ENCODE measurements at regions not wholly inside any gene's neighbourhood (a gene's known extent, or its start where the extent isn't known, plus 50 kb on each side); places are given as distances from the start of the nearest gene placed in this dataset.

DNA sequence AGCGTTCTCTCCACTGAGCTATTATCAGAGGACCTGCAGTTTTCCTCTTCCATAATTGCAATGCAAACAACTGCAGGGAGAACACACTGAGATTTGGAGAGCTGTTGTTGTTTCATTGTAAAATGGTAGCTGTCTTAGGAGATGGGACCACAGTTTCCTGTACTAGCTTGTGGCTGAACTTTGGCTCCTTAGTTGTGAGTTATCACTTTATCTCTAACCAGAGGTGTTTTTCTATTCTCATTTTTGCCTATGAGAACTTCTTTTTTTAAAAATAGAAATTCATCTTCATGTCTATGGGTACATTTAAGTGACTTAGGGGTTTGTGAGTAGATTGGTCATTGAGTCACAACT, 216.5 kb downstream of the SLC38A4 start:
- no peak for DNase-seq (ENCODE audit: low read depth)
- H3K4me3 ChIP-seq (ENCODE audit: low read length) = no peak overlapping the region
- TF ChIP-seq, protein P1, sequence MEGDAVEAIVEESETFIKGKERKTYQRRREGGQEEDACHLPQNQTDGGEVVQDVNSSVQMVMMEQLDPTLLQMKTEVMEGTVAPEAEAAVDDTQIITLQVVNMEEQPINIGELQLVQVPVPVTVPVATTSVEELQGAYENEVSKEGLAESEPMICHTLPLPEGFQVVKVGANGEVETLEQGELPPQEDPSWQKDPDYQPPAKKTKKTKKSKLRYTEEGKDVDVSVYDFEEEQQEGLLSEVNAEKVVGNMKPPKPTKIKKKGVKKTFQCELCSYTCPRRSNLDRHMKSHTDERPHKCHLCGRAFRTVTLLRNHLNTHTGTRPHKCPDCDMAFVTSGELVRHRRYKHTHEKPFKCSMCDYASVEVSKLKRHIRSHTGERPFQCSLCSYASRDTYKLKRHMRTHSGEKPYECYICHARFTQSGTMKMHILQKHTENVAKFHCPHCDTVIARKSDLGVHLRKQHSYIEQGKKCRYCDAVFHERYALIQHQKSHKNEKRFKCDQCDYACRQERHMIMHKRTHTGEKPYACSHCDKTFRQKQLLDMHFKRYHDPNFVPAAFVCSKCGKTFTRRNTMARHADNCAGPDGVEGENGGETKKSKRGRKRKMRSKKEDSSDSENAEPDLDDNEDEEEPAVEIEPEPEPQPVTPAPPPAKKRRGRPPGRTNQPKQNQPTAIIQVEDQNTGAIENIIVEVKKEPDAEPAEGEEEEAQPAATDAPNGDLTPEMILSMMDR (IDR thresholded peaks at IDR 0.05; ENCODE audit: insufficient read depth, low read depth, low read length, missing control alignments) = no peak

DNA sequence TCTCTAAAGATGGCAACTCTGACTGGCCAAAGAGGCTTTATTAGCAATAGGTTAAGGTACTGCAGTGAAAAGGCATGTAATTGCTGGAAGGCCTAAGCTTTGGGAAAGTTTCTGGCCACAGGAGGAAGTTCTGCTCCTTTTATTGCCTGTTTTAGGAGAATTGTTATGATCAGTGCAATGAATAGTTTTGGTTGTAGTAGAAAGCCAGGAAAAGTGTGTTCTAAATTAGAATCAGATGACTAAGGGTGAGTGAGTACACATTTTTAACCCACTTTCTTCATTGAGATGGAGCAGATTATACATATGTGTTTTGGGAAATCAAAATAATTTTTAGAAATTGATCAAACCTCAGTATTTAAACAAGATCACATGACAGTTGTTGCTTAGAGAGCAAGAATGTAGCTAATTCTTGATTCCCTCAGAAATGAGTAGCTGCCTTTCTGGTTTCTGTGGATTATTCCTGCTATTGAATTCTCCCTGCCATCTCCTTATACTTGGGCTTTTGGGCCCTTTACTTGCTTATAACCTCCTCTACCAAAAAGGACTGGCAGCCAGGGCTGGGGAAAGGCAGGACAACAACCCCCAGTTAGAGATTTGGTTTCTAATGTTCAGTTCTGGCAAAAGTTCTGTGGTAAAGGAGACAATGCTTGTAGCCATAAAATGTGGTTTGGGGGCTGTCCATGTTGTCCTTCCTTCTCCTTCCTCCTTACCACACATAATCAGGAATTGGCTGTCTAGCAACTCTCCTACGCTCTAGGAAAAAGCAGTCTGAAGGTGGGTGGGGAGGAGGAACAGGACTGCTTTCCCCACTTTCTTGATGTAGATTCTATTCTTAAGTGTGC, 217.1 kb downstream of the SLC38A4 start:
- H3K4me3 ChIP-seq (ENCODE audit: low read length) = no peak overlapping the region
- TF ChIP-seq, protein P1 (IDR thresholded peaks at IDR 0.05; ENCODE audit: insufficient read depth, low read depth, low read length, missing control alignments) = no peak
- no peak for DNase-seq (ENCODE audit: low read depth)

DNA sequence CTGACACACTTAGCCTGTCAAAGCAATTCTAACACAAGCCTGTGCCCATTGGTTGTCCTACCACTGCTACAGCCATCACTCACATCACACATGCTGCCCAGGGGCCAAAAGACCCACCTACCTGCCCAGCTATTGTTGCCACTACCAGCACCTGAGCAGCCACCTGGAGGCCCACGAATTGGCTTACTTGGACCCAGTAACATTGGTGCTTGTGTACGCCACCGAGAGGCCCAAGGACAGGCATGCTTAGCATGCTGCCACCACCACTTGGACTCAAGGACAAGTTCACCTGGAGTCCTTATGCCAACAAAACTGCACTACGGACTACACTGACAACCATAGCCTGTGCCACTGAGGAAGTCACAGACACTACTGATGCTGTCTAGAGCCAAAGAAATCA, 221.1 kb downstream of the SLC38A4 start:
- no peak overlapping the region for H3K4me3 ChIP-seq (ENCODE audit: low read length)
- TF ChIP-seq, protein P1 (IDR thresholded peaks at IDR 0.05; ENCODE audit: insufficient read depth, low read depth, low read length, missing control alignments) = no peak
- DNase-seq (ENCODE audit: low read depth) = no peak

DNA sequence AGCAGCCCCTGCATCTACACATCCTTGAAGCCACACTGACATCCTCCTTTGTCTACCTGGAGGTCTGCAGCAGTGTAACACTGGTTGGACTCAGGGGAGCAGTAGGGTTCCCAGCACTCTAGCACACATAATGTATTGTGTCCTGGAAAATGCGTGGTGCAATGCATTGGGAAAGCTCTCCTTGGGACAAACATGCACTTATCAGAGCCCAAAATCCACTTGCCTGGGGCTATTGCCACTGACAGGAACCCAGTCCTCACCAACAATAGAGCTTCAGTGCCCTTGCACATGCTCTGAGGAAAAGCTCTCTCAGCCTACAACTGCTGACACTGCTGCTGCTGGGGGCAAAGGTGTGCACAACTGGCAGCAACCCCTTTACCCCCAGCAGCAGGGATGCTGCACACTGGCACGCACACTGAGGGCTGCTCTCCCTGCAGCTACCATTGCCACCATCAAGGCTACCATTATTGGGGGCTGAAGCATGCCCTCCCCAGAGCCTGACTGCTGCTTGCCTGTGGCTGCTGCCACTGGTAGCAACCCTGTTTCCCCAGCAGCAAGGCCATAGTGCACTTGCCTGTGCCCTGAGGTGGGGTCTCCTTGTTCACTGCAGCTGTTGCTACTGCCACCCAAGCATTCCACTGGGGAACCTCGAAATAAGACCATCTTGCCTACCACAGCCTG, 221.9 kb downstream of the SLC38A4 start:
- H3K4me3 ChIP-seq (ENCODE audit: low read length) = no peak overlapping the region
- no peak for DNase-seq (ENCODE audit: low read depth)
- TF ChIP-seq, protein P1 (IDR thresholded peaks at IDR 0.05; ENCODE audit: insufficient read depth, low read depth, low read length, missing control alignments) = no peak

DNA sequence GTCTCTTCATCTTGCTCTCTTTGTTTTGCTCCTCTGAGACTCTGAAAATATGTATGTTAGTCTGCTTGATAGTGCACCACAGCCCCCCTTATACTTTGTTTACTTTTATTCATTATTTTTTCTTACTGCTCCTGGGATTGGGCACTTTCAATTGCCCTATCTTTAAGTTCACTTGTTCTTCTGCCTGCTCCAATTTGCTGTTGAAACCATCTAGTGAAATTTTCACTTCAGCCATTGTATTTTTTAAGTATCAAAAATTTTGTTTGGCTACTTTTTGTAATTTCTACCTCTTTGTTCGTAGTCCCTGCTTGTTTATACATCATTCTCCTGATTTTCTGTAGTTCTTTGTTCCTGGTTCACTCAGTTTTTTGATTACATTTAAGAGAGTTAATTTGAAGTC, 223.3 kb downstream of the SLC38A4 start:
- no peak overlapping the region for H3K4me3 ChIP-seq (ENCODE audit: low read length)
- DNase-seq (ENCODE audit: low read depth) = no peak
- TF ChIP-seq, protein P1 (IDR thresholded peaks at IDR 0.05; ENCODE audit: insufficient read depth, low read depth, low read length, missing control alignments) = no peak

DNA sequence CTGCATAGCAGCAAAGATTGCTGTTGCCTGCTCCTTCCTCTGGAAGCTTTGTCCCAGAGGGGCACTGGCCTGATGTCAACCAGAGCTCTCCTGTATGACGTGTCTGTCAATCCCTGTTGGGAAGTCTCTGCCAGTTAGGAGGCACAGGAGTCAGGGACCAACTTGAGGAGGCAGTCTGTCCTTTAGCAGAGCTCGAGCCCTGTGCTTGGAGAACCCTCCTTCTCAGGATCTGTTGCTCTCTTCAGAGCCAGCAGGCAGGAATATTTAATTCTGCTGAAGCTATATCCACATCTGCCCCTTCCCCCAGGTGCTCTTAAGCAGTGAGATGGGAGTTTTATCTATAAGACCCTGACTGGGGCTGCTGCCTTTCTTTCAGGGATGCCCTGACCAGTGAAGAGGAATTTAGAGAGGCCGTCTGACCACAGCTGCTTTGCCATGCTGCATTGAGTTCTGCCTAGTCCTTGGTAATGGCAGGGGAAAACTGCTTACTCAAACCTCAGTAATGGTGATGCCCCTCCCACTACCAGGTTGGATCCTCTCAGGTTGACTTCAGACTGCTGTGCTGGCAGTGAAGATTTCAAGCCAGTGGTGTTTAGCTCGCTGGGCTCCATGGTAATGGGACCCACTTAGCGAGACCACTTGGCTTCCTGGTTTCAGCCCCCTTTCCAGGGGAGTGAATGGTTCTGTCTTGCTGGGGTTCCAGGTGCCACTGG, 218.6 kb upstream of the SLC38A2 start:
- no peak for DNase-seq (ENCODE audit: low read depth)
- TF ChIP-seq, protein P1 (IDR thresholded peaks at IDR 0.05; ENCODE audit: insufficient read depth, low read depth, low read length, missing control alignments) = no peak
- H3K4me3 ChIP-seq (ENCODE audit: low read length) = no peak overlapping the region

Measured in epithelial cell of esophagus (primary cell).